HCT116 (cell line): ENCODE measurements at regions not wholly inside any gene's neighbourhood (a gene's known extent, or its start where the extent isn't known, plus 50 kb on each side); places are given as distances from the start of the nearest gene placed in this dataset.

Experiments used
- ATAC-seq: fragments of 200-7000 bp; cut with Tn5 transposase; 2 replicates; pipeline ENCODE4 v1.9.1; 2020; ENCODE audit warnings: mild to moderate bottlenecking, moderate library complexity
- BruUV-seq: library from RNA; stranded (reverse); fragments of 400-500 nt; replicated peaks from 2 replicates; lab custom pipeline; 2021; lab: Mats Ljungman, UMichigan
- CTCF ChIA-PET: fragments of 300-600 bp; sonication (Branson Sonifier 250); formaldehyde crosslinking; loops from one replicate; lab custom pipeline; 2021; ENCODE audit warnings: antibody characterized with exemption; lab: Charles Lee
- POLR2A ChIA-PET: fragments of 300-600, 350-600 bp; sonication (Branson Sonifier 250); formaldehyde crosslinking; loops from one replicate; lab custom pipeline; 2021; ENCODE audit warnings: antibody characterized with exemption; lab: Charles Lee
- RAD21 ChIA-PET, 2 experiments: fragments of 300-600 bp; sonication (Branson Sonifier 250); formaldehyde crosslinking; loops; one replicate each; lab custom pipeline; 2023; ENCODE audit warnings: low total read pairs in 2 of 2; ENCODE audit not compliant: uncharacterized antibody in 2 of 2, unreplicated experiment in 2 of 2, low non-redundant PET in 1 of 2; lab: Charles Lee
- DNase-seq: peaks from one replicate; pipeline ENCODE4 v3.0.0-alpha.2; 2010; ENCODE audit warnings: low read depth, low spot score
- H2AFZ ChIP-seq: fragments of 200-600 bp; shearing (Covaris generic), sonication (generic); 2 replicates; pipeline ENCODE4 v1.6.1; 2017; ENCODE audit warnings: low read depth, mixed run types, mixed read lengths, antibody characterized with exemption, low read length; ENCODE audit not compliant: poor library complexity, severe bottlenecking
- H3K27ac ChIP-seq: 2 replicates; pipeline ENCODE4 v1.5.1; 2012; ENCODE audit warnings: low read depth, low read length
- H3K27me3 ChIP-seq: fragments of 200-600 bp; sonication (generic); 2 replicates; pipeline ENCODE4 v1.6.1; 2016; ENCODE audit warnings: mixed run types, low read length, mixed read lengths; ENCODE audit not compliant: insufficient read depth
- H3K36me3 ChIP-seq, 2 experiments: fragments of 200-500 bp in 1 of 2; fragments of 200-600 bp in 1 of 2; sonication (Bioruptor generic) in 1 of 2; sonication (generic) in 1 of 2; 2 replicates each; pipeline versions ENCODE4 v1.5.1 to v1.6.1; 2014 to 2016; ENCODE audit warnings: low read length in 2 of 2, inconsistent platforms in 1 of 2, mixed read lengths in 1 of 2, mixed run types in 1 of 2; ENCODE audit not compliant: insufficient read depth in 2 of 2, control insufficient read depth in 1 of 2
- H3K4me1 ChIP-seq, 2 experiments: fragments of 200-600 bp in 1 of 2; sonication (generic) in 1 of 2; 2 replicates each; pipeline versions ENCODE4 v1.5.1 to v1.6.1; 2012 to 2017; ENCODE audit warnings: low read length in 2 of 2, inconsistent platforms in 1 of 2, mild to moderate bottlenecking in 1 of 2, mixed read lengths in 1 of 2, mixed run types in 1 of 2, moderate library complexity in 1 of 2; ENCODE audit not compliant: insufficient read depth in 2 of 2, control insufficient read depth in 1 of 2
- H3K4me2 ChIP-seq: fragments of 200-600 bp; sonication (generic); 2 replicates; pipeline ENCODE4 v1.6.1; 2017; ENCODE audit warnings: mixed run types, low read length, mixed read lengths
- H3K4me3 ChIP-seq, 2 experiments: fragments of 200-600 bp in 1 of 2; sonication (generic) in 1 of 2; replicated peaks in 1 of 2; 2 replicates each; pipeline ENCODE4 v1.5.1; 2011 to 2016; ENCODE audit warnings: low read length in 2 of 2, control low read depth in 1 of 2, low read depth in 1 of 2, mild to moderate bottlenecking in 1 of 2, mixed read lengths in 1 of 2, mixed run types in 1 of 2
- H3K79me2 ChIP-seq: fragments of 200-600 bp; sonication (generic); 2 replicates; pipeline ENCODE4 v1.6.1; 2017; ENCODE audit warnings: mild to moderate bottlenecking, mixed run types, low read length, moderate library complexity, mixed read lengths; ENCODE audit not compliant: insufficient read depth
- H3K9ac ChIP-seq: fragments of 200-600 bp; sonication (generic); 2 replicates; pipeline ENCODE4 v1.6.1; 2016; ENCODE audit warnings: low read length, mixed read lengths
- H3K9me2 ChIP-seq: fragments of 200-600 bp; sonication (generic), shearing (Covaris generic); 2 replicates; pipeline ENCODE4 v1.6.1; 2017; ENCODE audit warnings: mixed run types, mild to moderate bottlenecking, moderate library complexity; ENCODE audit not compliant: insufficient read depth
- H3K9me3 ChIP-seq, 2 experiments: fragments of 200-500 bp in 1 of 2; fragments of 200-600 bp in 1 of 2; sonication (Bioruptor generic) in 1 of 2; sonication (generic) in 1 of 2; 2 replicates each; pipeline ENCODE4 v1.6.1; 2014 to 2017; ENCODE audit warnings: low read length in 2 of 2, mixed read lengths in 2 of 2, inconsistent platforms in 1 of 2, low read depth in 1 of 2, mild to moderate bottlenecking in 1 of 2, mixed run types in 1 of 2, moderate library complexity in 1 of 2; ENCODE audit not compliant: control insufficient read depth in 1 of 2, insufficient read depth in 1 of 2
- H4K20me1 ChIP-seq: fragments of 200-600 bp; sonication (generic), shearing (Covaris generic); 2 replicates; pipeline ENCODE4 v1.6.1; 2017; ENCODE audit warnings: mixed run types, mild to moderate bottlenecking, moderate library complexity; ENCODE audit not compliant: insufficient read depth
- ELF1 ChIP-seq: IDR thresholded peaks from 2 replicates; pipeline ENCODE4 v1.6.1; 2012; ENCODE audit warnings: low read depth, borderline replicate concordance
- EZH2 ChIP-seq: fragments of 200-600 bp; sonication (generic); IDR thresholded peaks from 2 replicates; pipeline ENCODE4 v1.6.1; 2017; ENCODE audit warnings: antibody characterized with exemption, mixed run types
- EZH2phosphoT487 ChIP-seq: fragments of 200-600 bp; IDR thresholded peaks from 2 replicates; pipeline ENCODE4 v1.6.1; 2018; ENCODE audit warnings: antibody characterized with exemption, borderline replicate concordance
- FOSL1 ChIP-seq: IDR thresholded peaks from 2 replicates; pipeline ENCODE4 v1.6.1; 2012; ENCODE audit warnings: low read depth
- JUND ChIP-seq: IDR thresholded peaks from 2 replicates; pipeline ENCODE4 v1.6.1; 2012
- POLR2A ChIP-seq: IDR thresholded peaks from 2 replicates; pipeline ENCODE4 v1.7.0; 2011; ENCODE audit warnings: borderline replicate concordance; ENCODE audit not compliant: insufficient read depth, insufficient read length; ENCODE audit errors: extremely low read depth
- POLR2AphosphoS5 ChIP-seq: IDR thresholded peaks from 2 replicates; pipeline ENCODE4 v1.6.1; 2011; ENCODE audit warnings: mild to moderate bottlenecking, low read depth, low read length, moderate library complexity
- RAD21 ChIP-seq: IDR thresholded peaks from 2 replicates; pipeline ENCODE4 v1.6.1; 2012; ENCODE audit warnings: low read depth, mild to moderate bottlenecking
- SIN3A ChIP-seq: IDR thresholded peaks from 2 replicates; pipeline ENCODE4 v1.6.1; 2012; ENCODE audit warnings: low read depth
- SP1 ChIP-seq: IDR thresholded peaks from 2 replicates; pipeline ENCODE4 v1.6.1; 2012; ENCODE audit warnings: low read depth
- SRF ChIP-seq: IDR thresholded peaks from 2 replicates; pipeline ENCODE4 v1.6.1; 2012; ENCODE audit warnings: low read depth
- TCF7L2 ChIP-seq: IDR thresholded peaks from 2 replicates; pipeline ENCODE4 v1.7.0; 2011; ENCODE audit warnings: borderline replicate concordance, inconsistent platforms; ENCODE audit not compliant: insufficient read depth, insufficient read length; ENCODE audit errors: extremely low read depth
- YY1 ChIP-seq: IDR thresholded peaks from 2 replicates; pipeline ENCODE4 v1.6.1; 2011; ENCODE audit warnings: low read length, low read depth, moderate library complexity, mild to moderate bottlenecking; ENCODE audit not compliant: insufficient replicate concordance; ENCODE audit errors: extremely low read depth
- ZFX ChIP-seq: fragments of 450-650 bp; IDR thresholded peaks from 2 replicates; pipeline ENCODE4 v1.6.1; 2017
- ZNF274 ChIP-seq: fragments of 200-500 bp; sonication (Bioruptor generic); IDR thresholded peaks from 2 replicates; pipeline ENCODE4 v1.6.1; 2014; ENCODE audit warnings: mild to moderate bottlenecking, low read depth, low read length, inconsistent platforms
- intact Hi-C: fragments of 100-400 bp; cut with micrococcal nuclease; formaldehyde crosslinking; loops from 2 replicates; pipeline ENCODE4 v1.10.0; 2022
- TF ChIP-seq, protein P1 (sequence below): IDR thresholded peaks from 2 replicates; pipeline ENCODE4 v1.6.1; 2012; ENCODE audit warnings: low read depth
- TF ChIP-seq, protein P2 (sequence below): IDR thresholded peaks from 2 replicates; pipeline ENCODE4 v1.6.1; 2011; ENCODE audit warnings: mild to moderate bottlenecking, low read length, moderate library complexity; ENCODE audit not compliant: insufficient replicate concordance; ENCODE audit errors: extremely low read depth
- TF ChIP-seq, protein P3 (sequence below), 3 experiments: fragments of 200-600 bp in 1 of 3; sonication (generic) in 1 of 3; IDR thresholded peaks in 2 of 3; conservative IDR thresholded peaks in 1 of 3; 2 replicates each; pipeline ENCODE4 v1.5.1; 2012 to 2017; ENCODE audit warnings: low read depth in 2 of 3, low read length in 2 of 3, antibody characterized with exemption in 1 of 3, borderline replicate concordance in 1 of 3, control low read depth in 1 of 3, mild to moderate bottlenecking in 1 of 3, mixed read lengths in 1 of 3, mixed run types in 1 of 3, moderate library complexity in 1 of 3; ENCODE audit not compliant: insufficient read depth in 1 of 3

DNA sequence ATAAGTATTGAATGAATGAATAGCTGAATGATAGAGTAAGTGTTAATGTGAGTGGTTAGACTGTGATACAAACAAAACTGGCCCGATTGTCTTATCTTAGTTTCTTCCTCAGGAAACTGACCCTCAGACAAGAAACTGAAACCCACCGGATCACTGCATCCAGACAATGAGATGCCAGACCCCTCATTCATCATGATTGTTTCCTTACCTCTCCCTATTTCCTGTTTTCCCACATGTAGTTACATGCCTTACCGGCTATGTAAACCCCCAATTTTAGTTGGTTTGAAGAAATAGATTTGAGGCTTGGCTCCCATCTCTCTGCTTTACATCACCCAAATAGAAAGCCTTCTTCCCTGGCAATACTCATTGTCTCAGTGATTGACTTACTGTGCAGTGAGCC lies 218.9 kb upstream of the PPP1R2C start:
- H3K4me1 ChIP-seq, result peaks cover 0 to 7% of the 10 kb centered on the region in 2 experiments; a peak in 1 of 4 replicates
- BruUV-seq, result no TSS peak
- H3K4me3 ChIP-seq, result no peak overlapping the region
- H4K20me1 ChIP-seq, result no peaks in the 10 kb centered on the region
- no peak overlapping the region for H3K9ac ChIP-seq
- ATAC-seq (no peak), DNase-seq (no peak)
- intact Hi-C loops, result no loop called here
- H3K36me3 ChIP-seq, result no peaks in the 10 kb centered on the region
- H3K9me3 ChIP-seq, result no peaks in the 10 kb centered on the region
- POLR2A ChIA-PET, result no interaction called here
- no peaks in the 10 kb centered on the region for H3K79me2 ChIP-seq
- H2AFZ ChIP-seq, result no peak overlapping the region
- no peak for TF ChIP-seq POLR2AphosphoS5
- no peak for TF ChIP-seq EZH2phosphoT487
- no peak for TF ChIP-seq FOSL1
- TF ChIP-seq JUND, result no peak
- TF ChIP-seq, protein P1, sequence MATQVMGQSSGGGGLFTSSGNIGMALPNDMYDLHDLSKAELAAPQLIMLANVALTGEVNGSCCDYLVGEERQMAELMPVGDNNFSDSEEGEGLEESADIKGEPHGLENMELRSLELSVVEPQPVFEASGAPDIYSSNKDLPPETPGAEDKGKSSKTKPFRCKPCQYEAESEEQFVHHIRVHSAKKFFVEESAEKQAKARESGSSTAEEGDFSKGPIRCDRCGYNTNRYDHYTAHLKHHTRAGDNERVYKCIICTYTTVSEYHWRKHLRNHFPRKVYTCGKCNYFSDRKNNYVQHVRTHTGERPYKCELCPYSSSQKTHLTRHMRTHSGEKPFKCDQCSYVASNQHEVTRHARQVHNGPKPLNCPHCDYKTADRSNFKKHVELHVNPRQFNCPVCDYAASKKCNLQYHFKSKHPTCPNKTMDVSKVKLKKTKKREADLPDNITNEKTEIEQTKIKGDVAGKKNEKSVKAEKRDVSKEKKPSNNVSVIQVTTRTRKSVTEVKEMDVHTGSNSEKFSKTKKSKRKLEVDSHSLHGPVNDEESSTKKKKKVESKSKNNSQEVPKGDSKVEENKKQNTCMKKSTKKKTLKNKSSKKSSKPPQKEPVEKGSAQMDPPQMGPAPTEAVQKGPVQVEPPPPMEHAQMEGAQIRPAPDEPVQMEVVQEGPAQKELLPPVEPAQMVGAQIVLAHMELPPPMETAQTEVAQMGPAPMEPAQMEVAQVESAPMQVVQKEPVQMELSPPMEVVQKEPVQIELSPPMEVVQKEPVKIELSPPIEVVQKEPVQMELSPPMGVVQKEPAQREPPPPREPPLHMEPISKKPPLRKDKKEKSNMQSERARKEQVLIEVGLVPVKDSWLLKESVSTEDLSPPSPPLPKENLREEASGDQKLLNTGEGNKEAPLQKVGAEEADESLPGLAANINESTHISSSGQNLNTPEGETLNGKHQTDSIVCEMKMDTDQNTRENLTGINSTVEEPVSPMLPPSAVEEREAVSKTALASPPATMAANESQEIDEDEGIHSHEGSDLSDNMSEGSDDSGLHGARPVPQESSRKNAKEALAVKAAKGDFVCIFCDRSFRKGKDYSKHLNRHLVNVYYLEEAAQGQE, result no peak
- no peak for TF ChIP-seq YY1
- TF ChIP-seq SRF, result no peak
- TF ChIP-seq TCF7L2, result no peak
- TF ChIP-seq POLR2A, result no peak
- TF ChIP-seq ZNF274, result no peak
- TF ChIP-seq ZFX, result no peak
- TF ChIP-seq, protein P2, sequence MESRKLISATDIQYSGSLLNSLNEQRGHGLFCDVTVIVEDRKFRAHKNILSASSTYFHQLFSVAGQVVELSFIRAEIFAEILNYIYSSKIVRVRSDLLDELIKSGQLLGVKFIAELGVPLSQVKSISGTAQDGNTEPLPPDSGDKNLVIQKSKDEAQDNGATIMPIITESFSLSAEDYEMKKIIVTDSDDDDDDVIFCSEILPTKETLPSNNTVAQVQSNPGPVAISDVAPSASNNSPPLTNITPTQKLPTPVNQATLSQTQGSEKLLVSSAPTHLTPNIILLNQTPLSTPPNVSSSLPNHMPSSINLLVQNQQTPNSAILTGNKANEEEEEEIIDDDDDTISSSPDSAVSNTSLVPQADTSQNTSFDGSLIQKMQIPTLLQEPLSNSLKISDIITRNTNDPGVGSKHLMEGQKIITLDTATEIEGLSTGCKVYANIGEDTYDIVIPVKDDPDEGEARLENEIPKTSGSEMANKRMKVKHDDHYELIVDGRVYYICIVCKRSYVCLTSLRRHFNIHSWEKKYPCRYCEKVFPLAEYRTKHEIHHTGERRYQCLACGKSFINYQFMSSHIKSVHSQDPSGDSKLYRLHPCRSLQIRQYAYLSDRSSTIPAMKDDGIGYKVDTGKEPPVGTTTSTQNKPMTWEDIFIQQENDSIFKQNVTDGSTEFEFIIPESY, result no peak
- no peak for TF ChIP-seq RAD21
- TF ChIP-seq SP1, result no peak
- no peak for TF ChIP-seq SIN3A
- TF ChIP-seq EZH2, result no peak
- TF ChIP-seq, protein P3, sequence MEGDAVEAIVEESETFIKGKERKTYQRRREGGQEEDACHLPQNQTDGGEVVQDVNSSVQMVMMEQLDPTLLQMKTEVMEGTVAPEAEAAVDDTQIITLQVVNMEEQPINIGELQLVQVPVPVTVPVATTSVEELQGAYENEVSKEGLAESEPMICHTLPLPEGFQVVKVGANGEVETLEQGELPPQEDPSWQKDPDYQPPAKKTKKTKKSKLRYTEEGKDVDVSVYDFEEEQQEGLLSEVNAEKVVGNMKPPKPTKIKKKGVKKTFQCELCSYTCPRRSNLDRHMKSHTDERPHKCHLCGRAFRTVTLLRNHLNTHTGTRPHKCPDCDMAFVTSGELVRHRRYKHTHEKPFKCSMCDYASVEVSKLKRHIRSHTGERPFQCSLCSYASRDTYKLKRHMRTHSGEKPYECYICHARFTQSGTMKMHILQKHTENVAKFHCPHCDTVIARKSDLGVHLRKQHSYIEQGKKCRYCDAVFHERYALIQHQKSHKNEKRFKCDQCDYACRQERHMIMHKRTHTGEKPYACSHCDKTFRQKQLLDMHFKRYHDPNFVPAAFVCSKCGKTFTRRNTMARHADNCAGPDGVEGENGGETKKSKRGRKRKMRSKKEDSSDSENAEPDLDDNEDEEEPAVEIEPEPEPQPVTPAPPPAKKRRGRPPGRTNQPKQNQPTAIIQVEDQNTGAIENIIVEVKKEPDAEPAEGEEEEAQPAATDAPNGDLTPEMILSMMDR (IDR thresholded peaks at IDR 0.05 in 2 of 3, conservative IDR thresholded peaks at IDR 0.05 in 1 of 3; ENCODE audit: borderline replicate concordance in 1 of 3, insufficient read depth in 1 of 3, low read depth in 2 of 3, low read length in 2 of 3), result no peak
- TF ChIP-seq ELF1, result no peak
- TF ChIP-seq, all 23 proteins: peak for 0
- H3K27ac ChIP-seq, result no peak overlapping the region
- ChIA-PET RAD21 (no interaction called here), CTCF (no interaction called here)
- H3K27me3 ChIP-seq, result no peaks in the 10 kb centered on the region
- no peak overlapping the region for H3K4me2 ChIP-seq
- no peaks in the 10 kb centered on the region for H3K9me2 ChIP-seq
